Ishikawa (cell line): ENCODE measurements at regions not wholly inside any gene's neighbourhood (a gene's known extent, or its start where the extent isn't known, plus 50 kb on each side); places are given as distances from the start of the nearest gene placed in this dataset.

Source experiments
- CEBPB ChIP-seq: IDR thresholded peaks from 2 replicates; pipeline ENCODE4 v1.6.1; 2012
- CREB1 ChIP-seq: IDR thresholded peaks from 2 replicates; pipeline ENCODE4 v1.6.1; 2012; ENCODE audit warnings: low read depth
- EP300 ChIP-seq: IDR thresholded peaks from 2 replicates; pipeline ENCODE4 v1.6.1; 2012; ENCODE audit warnings: borderline replicate concordance
- FOXM1 ChIP-seq: IDR thresholded peaks from 2 replicates; pipeline ENCODE4 v1.6.1; 2012; ENCODE audit warnings: low read depth, borderline replicate concordance
- REST ChIP-seq: IDR thresholded peaks from 2 replicates; pipeline ENCODE4 v1.6.1; 2012; ENCODE audit warnings: low read depth, mild to moderate bottlenecking
- TAF1 ChIP-seq: IDR thresholded peaks from 2 replicates; pipeline ENCODE4 v1.6.1; 2012; ENCODE audit warnings: low read depth, mild to moderate bottlenecking
- TEAD4 ChIP-seq: IDR thresholded peaks from 2 replicates; pipeline ENCODE4 v1.6.1; 2012
- USF1 ChIP-seq: IDR thresholded peaks from 2 replicates; pipeline ENCODE4 v1.6.1; 2012
- YY1 ChIP-seq: IDR thresholded peaks from 2 replicates; pipeline ENCODE4 v1.6.1; 2012; ENCODE audit warnings: low read depth
- ZBTB7A ChIP-seq: IDR thresholded peaks from 2 replicates; pipeline ENCODE4 v1.6.1; 2012; ENCODE audit warnings: low read depth
- TF ChIP-seq, protein P1 (sequence below): IDR thresholded peaks from 2 replicates; pipeline ENCODE4 v1.6.1; 2012

GRCh38 chr2:75788902-75789301 lies 78.2 kb upstream of the GCFC2 start:
- no peak for TF ChIP-seq TAF1
- no peak for TF ChIP-seq YY1
- no peak for TF ChIP-seq CREB1
- no peak for TF ChIP-seq REST
- TF ChIP-seq USF1: no peak
- TF ChIP-seq, protein P1, sequence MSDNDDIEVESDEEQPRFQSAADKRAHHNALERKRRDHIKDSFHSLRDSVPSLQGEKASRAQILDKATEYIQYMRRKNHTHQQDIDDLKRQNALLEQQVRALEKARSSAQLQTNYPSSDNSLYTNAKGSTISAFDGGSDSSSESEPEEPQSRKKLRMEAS: no peak
- no peak for TF ChIP-seq CEBPB
- TF ChIP-seq ZBTB7A: no peak
- TF ChIP-seq TEAD4: no peak
- no peak for TF ChIP-seq EP300
- TF ChIP-seq FOXM1: no peak
